OCI-LY1 (cell line): ENCODE measurements at regions not wholly inside any gene's neighbourhood (a gene's known extent, or its start where the extent isn't known, plus 50 kb on each side); places are given as distances from the start of the nearest gene placed in this dataset.

Experiments used
- CTCF ChIP-seq: fragments of 200-600 bp; sonication (generic), shearing (Covaris generic); IDR thresholded peaks from 2 replicates; pipeline ENCODE4 v1.5.1; 2017; ENCODE audit warnings: mild to moderate bottlenecking, antibody characterized with exemption, low read length, moderate library complexity, mixed read lengths
- EZH2 ChIP-seq: fragments of 200-600 bp; sonication (generic), shearing (Covaris generic); IDR thresholded peaks from 2 replicates; pipeline ENCODE4 v1.8.0; 2017; ENCODE audit warnings: borderline replicate concordance, mixed run types, mild to moderate bottlenecking, antibody characterized with exemption, low read length, moderate library complexity, mixed read lengths

GRCh38 chr12:47549258-47549657 is 156.6 kb downstream of the RPAP3 start:
- TF ChIP-seq CTCF (no peak), EZH2 (no peak)
